Thyroid gland (tissue), 4 donors: ENCODE measurements at regions not wholly inside any gene's neighbourhood (a gene's known extent, or its start where the extent isn't known, plus 50 kb on each side); places are given as distances from the start of the nearest gene placed in this dataset.

Source experiments
- DNase-seq, 2 donors: peaks; one replicate each; pipeline ENCODE4 v3.0.0-alpha.2; 2019
- H3K27ac ChIP-seq, 3 donors: fragments of 200-600 bp; sonication (generic); 1 replicate in 2 of 3; 2 replicates in 1 of 3; pipeline ENCODE4 v1.5.1; 2016 to 2019; ENCODE audit warnings: mild to moderate bottlenecking in 1 of 3, moderate library complexity in 1 of 3
- H3K27me3 ChIP-seq: fragments of 200-600 bp; sonication (generic); one replicate; pipeline ENCODE4 v1.5.1; 2019
- H3K36me3 ChIP-seq, 2 donors: fragments of 200-600 bp; sonication (generic); one replicate each; pipeline ENCODE4 v1.5.1; 2016 to 2019
- H3K4me1 ChIP-seq, 2 donors: fragments of 200-600 bp; sonication (generic); one replicate each; pipeline ENCODE4 v1.5.1; 2017 to 2019
- H3K4me3 ChIP-seq, 3 donors: fragments of 200-600 bp; sonication (generic); replicated peaks in 1 of 3; 1 replicate in 2 of 3; 2 replicates in 1 of 3; pipeline ENCODE4 v1.5.1; 2016; ENCODE audit warnings: mild to moderate bottlenecking in 1 of 3
- H3K9me3 ChIP-seq: fragments of 200-600 bp; sonication (generic); one replicate; pipeline ENCODE4 v1.5.1; 2017
- CTCF ChIP-seq, 6 experiments: fragments of 200-600 bp in 3 of 6; fragments of 450-650 bp in 3 of 6; sonication (generic) in 3 of 6; IDR thresholded peaks; one replicate each; pipeline ENCODE4 v1.5.1; 2016 to 2019; ENCODE audit warnings: antibody characterized with exemption in 6 of 6, mild to moderate bottlenecking in 2 of 6, inconsistent platforms in 1 of 6, moderate library complexity in 1 of 6
- POLR2A ChIP-seq, 2 donors: fragments of 450-650 bp; IDR thresholded peaks; one replicate each; pipeline ENCODE4 v1.6.1; 2017; ENCODE audit warnings: antibody characterized with exemption in 2 of 2, mild to moderate bottlenecking in 2 of 2, moderate library complexity in 1 of 2
- WGBS, 2 donors: methylation state at CpG; one replicate each; pipeline ENCODE4 v1.1.5; 2017; 5-methylcytosine and 5-hydroxymethylcytosine counted together
- intact Hi-C: fragments of 100-400 bp; cut with DNase I; formaldehyde crosslinking; loops from one replicate; pipeline ENCODE4 v1.15.1; 2023

GRCh38 chrX:110989869-110990268 is 106.1 kb upstream of the PAK3 start:
- TF ChIP-seq POLR2A (IDR thresholded peaks at IDR 0.05), result no peak
- TF ChIP-seq CTCF (IDR thresholded peaks at IDR 0.05), result no peak
- H3K27ac ChIP-seq, result no peak overlapping the region
- no peaks in the 10 kb centered on the region for H3K36me3 ChIP-seq
- no peaks in the 10 kb centered on the region for H3K4me1 ChIP-seq
- no peaks in the 10 kb centered on the region for H3K9me3 ChIP-seq
- H3K4me3 ChIP-seq, result no peak overlapping the region
- intact Hi-C loops, result no loop called here
- 87 to 95% methylated on average over 6 of the region's 6 CpGs for WGBS, 2 donors
- no peaks in the 10 kb centered on the region for H3K27me3 ChIP-seq
- no peak for DNase-seq

- 92 to 94% methylated on average over 3 of the region's 3 CpGs for WGBS, 2 donors
- Histone ChIP-seq H3K4me3 (no peak overlapping the region), H3K27ac (no peak overlapping the region), H3K9me3 (no peaks in the 10 kb centered on the region), H3K27me3 (no peaks in the 10 kb centered on the region), H3K36me3 (no peaks in the 10 kb centered on the region), H3K4me1 (no peaks in the 10 kb centered on the region)
- intact Hi-C loops, result no loop called here
- TF ChIP-seq POLR2A (IDR thresholded peaks at IDR 0.05) (no peak), CTCF (IDR thresholded peaks at IDR 0.05) (no peak)
- DNase-seq, result no peak
Measured at GRCh38 chrX:110989447-110989846, 106.5 kb upstream of the PAK3 start.

- intact Hi-C loops, result no loop called here
- TF ChIP-seq POLR2A (IDR thresholded peaks at IDR 0.05) (no peak), CTCF (IDR thresholded peaks at IDR 0.05) (no peak)
- Histone ChIP-seq H3K4me3 (no peak overlapping the region), H3K4me1 (no peaks in the 10 kb centered on the region), H3K36me3 (no peaks in the 10 kb centered on the region), H3K27ac (no peak overlapping the region), H3K27me3 (no peaks in the 10 kb centered on the region), H3K9me3 (no peaks in the 10 kb centered on the region)
- no peak for DNase-seq
- 47 to 58% methylated on average over 3 of the region's 3 CpGs for WGBS, 2 donors
Measured at GRCh38 chrX:110987292-110987691, 108.7 kb upstream of the PAK3 start.

- WGBS, 2 donors, result 39 to 57% methylated on average over 1 to 2 of the region's 2 CpGs
- Histone ChIP-seq H3K4me3 (no peak overlapping the region), H3K27me3 (no peaks in the 10 kb centered on the region), H3K27ac (no peak overlapping the region), H3K4me1 (no peaks in the 10 kb centered on the region), H3K9me3 (no peaks in the 10 kb centered on the region), H3K36me3 (no peaks in the 10 kb centered on the region)
- intact Hi-C loops, result no loop called here
- TF ChIP-seq POLR2A (IDR thresholded peaks at IDR 0.05) (no peak), CTCF (IDR thresholded peaks at IDR 0.05) (no peak)
- no peak for DNase-seq
Measured at GRCh38 chrX:110985470-110985869, 110.5 kb upstream of the PAK3 start.

- no peak for DNase-seq
- no peak for TF ChIP-seq POLR2A (IDR thresholded peaks at IDR 0.05)
- TF ChIP-seq CTCF (IDR thresholded peaks at IDR 0.05), result no peak
- H3K4me3 ChIP-seq, result no peak overlapping the region
- no peaks in the 10 kb centered on the region for H3K4me1 ChIP-seq
- no peak overlapping the region for H3K27ac ChIP-seq
- H3K27me3 ChIP-seq, result no peaks in the 10 kb centered on the region
- no peaks in the 10 kb centered on the region for H3K9me3 ChIP-seq
- H3K36me3 ChIP-seq, result no peaks in the 10 kb centered on the region
- intact Hi-C loops, result no loop called here
- WGBS, 2 donors, result 15 to 40% methylated on average over 2 of the region's 2 CpGs
Measured at GRCh38 chrX:110983024-110983423, 113.0 kb upstream of the PAK3 start.
